ENCODE measurements at regions not wholly inside any gene's neighbourhood (a gene's known extent, or its start where the extent isn't known, plus 50 kb on each side); places are given as distances from the start of the nearest gene placed in this dataset.

- intact Hi-C loops (cut with micrococcal nuclease), result no loop called here
- Histone ChIP-seq H3K4me1 (ENCODE audit: control insufficient read depth in 1 of 2, insufficient read depth in 2 of 2, low read length in 2 of 2) (no peaks in the 10 kb centered on the region), H4K20me1 (ENCODE audit: insufficient read depth, low read length) (no peaks in the 10 kb centered on the region), H3K4me3 (replicated peaks in 1 of 3; ENCODE audit: low read depth in 2 of 3, low read length in 3 of 3) (no peak overlapping the region), H2AFZ (ENCODE audit: insufficient read depth, low read depth, low read length, poor library complexity, severe bottlenecking) (no peak overlapping the region), H3K4me2 (replicated peaks; ENCODE audit: extremely low read depth, low read length, poor library complexity, severe bottlenecking) (no peak overlapping the region), H3K36me3 (replicated peaks in 1 of 2; ENCODE audit: control insufficient read depth in 1 of 2, insufficient read depth in 2 of 2, low read length in 2 of 2) (no peaks in the 10 kb centered on the region), H3K27ac (ENCODE audit: low read depth in 1 of 2, low read length in 2 of 2) (no peak overlapping the region), H3K27me3 (ENCODE audit: control insufficient read depth in 2 of 2, insufficient read depth in 2 of 2, low read length in 2 of 2) (no peaks in the 10 kb centered on the region), H3K9me3 (replicated peaks in 1 of 2; ENCODE audit: control insufficient read depth in 1 of 2, insufficient read depth in 1 of 2, low read length in 2 of 2) (no peaks in the 10 kb centered on the region), H3K79me2 (ENCODE audit: insufficient read depth, low read length) (no peaks in the 10 kb centered on the region), H3K9ac (ENCODE audit: insufficient read depth, low read length, poor library complexity, severe bottlenecking) (no peak overlapping the region)
- Mint-ChIP-seq H3K27me3 (ENCODE audit: low read depth in 3 of 3) (peaks cover 0 to 4% (median 3%) of the 10 kb centered on the region in 3 donors), H3K27ac (peak overlapping the region in 2 of 7 donors; percentile 8 to 14), H3K4me3 (no peak overlapping the region), H3K9me3 (peaks cover 3 to 17% (median 7%) of the 10 kb centered on the region in 7 donors), H3K4me1 (peaks cover 4% of the 10 kb centered on the region), H3K36me3 (no peaks in the 10 kb centered on the region)
- no peak for TF ChIP-seq CTCF (IDR thresholded peaks at IDR 0.05)
- 83% methylated on average over 2 of the region's 8 CpGs for WGBS (ENCODE audit: insufficient coverage)
- DNase-seq, result no peak
These were observed 175.2 kb downstream of the MRPL14 start for GRCh38 chr6:43951756-43952675.

GRCh38 chr6:43951063-43951755, 176.0 kb downstream of the MRPL14 start:
- H3K9me3 Mint-ChIP-seq, result peaks cover 0 to 13% (median 4%) of the 10 kb centered on the region in 7 donors
- no peak overlapping the region for H3K27ac ChIP-seq (ENCODE audit: low read depth in 1 of 2, low read length in 2 of 2)
- H2AFZ ChIP-seq (ENCODE audit: insufficient read depth, low read depth, low read length, poor library complexity, severe bottlenecking), result no peak overlapping the region
- H3K4me3 ChIP-seq (replicated peaks in 1 of 3; ENCODE audit: low read depth in 2 of 3, low read length in 3 of 3), result no peak overlapping the region
- 65% methylated on average over 4 of the region's 5 CpGs for WGBS (ENCODE audit: insufficient coverage)
- no peaks in the 10 kb centered on the region for H3K36me3 Mint-ChIP-seq
- no peak overlapping the region for H3K4me2 ChIP-seq (replicated peaks; ENCODE audit: extremely low read depth, low read length, poor library complexity, severe bottlenecking)
- H3K79me2 ChIP-seq (ENCODE audit: insufficient read depth, low read length), result no peaks in the 10 kb centered on the region
- H3K27ac Mint-ChIP-seq, result no peak overlapping the region
- peak; percentile 46 for TF ChIP-seq CTCF (IDR thresholded peaks at IDR 0.05)
- no peaks in the 10 kb centered on the region for H4K20me1 ChIP-seq (ENCODE audit: insufficient read depth, low read length)
- no peak overlapping the region for H3K4me3 Mint-ChIP-seq
- H3K27me3 ChIP-seq (ENCODE audit: control insufficient read depth in 2 of 2, insufficient read depth in 2 of 2, low read length in 2 of 2), result no peaks in the 10 kb centered on the region
- H3K4me1 ChIP-seq (ENCODE audit: control insufficient read depth in 1 of 2, insufficient read depth in 2 of 2, low read length in 2 of 2), result no peaks in the 10 kb centered on the region
- H3K36me3 ChIP-seq (replicated peaks in 1 of 2; ENCODE audit: control insufficient read depth in 1 of 2, insufficient read depth in 2 of 2, low read length in 2 of 2), result no peaks in the 10 kb centered on the region
- peak in 2 of 3 donors; percentile 30 to 49 for DNase-seq
- no peak overlapping the region for H3K9ac ChIP-seq (ENCODE audit: insufficient read depth, low read length, poor library complexity, severe bottlenecking)
- H3K4me1 Mint-ChIP-seq, result peaks cover 4% of the 10 kb centered on the region
- intact Hi-C loops (cut with micrococcal nuclease), result no loop called here
- H3K9me3 ChIP-seq (replicated peaks in 1 of 2; ENCODE audit: control insufficient read depth in 1 of 2, insufficient read depth in 1 of 2, low read length in 2 of 2), result no peaks in the 10 kb centered on the region
- peaks cover under 1 to 4% (median 3%) of the 10 kb centered on the region in 3 donors for H3K27me3 Mint-ChIP-seq (ENCODE audit: low read depth in 3 of 3)

Measured in CD14-positive monocyte (primary cell).